22Rv1 (cell line): ENCODE measurements at regions not wholly inside any gene's neighbourhood (a gene's known extent, or its start where the extent isn't known, plus 50 kb on each side); places are given as distances from the start of the nearest gene placed in this dataset.

Source experiments
- ZFX ChIP-seq: fragments of 450-650 bp; IDR thresholded peaks from 2 replicates; pipeline ENCODE4 v1.6.1; 2017; ENCODE audit warnings: antibody characterized with exemption, borderline replicate concordance
- TF ChIP-seq, protein P1 (sequence below): fragments of 450-650 bp; IDR thresholded peaks from 2 replicates; pipeline ENCODE4 v1.5.1; 2017; ENCODE audit warnings: mild to moderate bottlenecking

DNA sequence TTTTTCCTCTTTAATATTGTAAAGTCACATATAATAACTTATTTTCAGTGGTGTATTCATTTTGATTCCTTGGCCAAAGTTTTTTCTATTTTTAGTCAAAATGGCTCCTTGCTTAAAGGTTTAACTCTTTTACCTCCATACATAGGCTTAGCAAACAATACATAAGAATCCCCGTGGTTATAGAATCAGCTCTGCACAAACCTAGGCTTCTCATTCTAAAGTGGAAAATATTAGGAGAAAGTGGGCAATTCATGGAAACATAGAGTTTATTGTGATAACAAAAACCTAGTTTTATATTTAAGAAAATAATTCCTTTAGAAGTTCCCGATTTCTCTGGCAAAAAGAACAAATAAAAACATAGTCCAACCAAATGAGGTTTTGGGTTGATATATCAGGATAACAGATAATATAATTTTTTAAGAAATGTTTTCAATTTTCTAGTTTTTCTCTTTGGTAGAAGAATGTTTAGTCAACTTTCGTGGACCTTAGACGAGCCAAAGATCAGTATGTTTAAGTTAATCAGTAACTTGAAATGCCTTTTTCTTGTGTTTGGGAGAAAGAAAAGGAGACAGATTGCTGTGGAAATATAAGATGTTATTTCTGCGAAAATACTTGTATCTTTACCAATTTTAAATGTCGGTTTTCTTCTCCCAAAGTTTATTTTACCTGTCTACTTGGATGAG is 93.4 kb upstream of the KLF12 start:
- TF ChIP-seq, protein P1, sequence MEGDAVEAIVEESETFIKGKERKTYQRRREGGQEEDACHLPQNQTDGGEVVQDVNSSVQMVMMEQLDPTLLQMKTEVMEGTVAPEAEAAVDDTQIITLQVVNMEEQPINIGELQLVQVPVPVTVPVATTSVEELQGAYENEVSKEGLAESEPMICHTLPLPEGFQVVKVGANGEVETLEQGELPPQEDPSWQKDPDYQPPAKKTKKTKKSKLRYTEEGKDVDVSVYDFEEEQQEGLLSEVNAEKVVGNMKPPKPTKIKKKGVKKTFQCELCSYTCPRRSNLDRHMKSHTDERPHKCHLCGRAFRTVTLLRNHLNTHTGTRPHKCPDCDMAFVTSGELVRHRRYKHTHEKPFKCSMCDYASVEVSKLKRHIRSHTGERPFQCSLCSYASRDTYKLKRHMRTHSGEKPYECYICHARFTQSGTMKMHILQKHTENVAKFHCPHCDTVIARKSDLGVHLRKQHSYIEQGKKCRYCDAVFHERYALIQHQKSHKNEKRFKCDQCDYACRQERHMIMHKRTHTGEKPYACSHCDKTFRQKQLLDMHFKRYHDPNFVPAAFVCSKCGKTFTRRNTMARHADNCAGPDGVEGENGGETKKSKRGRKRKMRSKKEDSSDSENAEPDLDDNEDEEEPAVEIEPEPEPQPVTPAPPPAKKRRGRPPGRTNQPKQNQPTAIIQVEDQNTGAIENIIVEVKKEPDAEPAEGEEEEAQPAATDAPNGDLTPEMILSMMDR = no peak
- no peak for TF ChIP-seq ZFX
